ENCODE measurements at regions not wholly inside any gene's neighbourhood (a gene's known extent, or its start where the extent isn't known, plus 50 kb on each side); places are given as distances from the start of the nearest gene placed in this dataset.

GRCh38 chr10:130357226-130357625 is 221.0 kb downstream of the GLRX3 start:
- TF ChIP-seq CTCF (IDR thresholded peaks at IDR 0.05) = no peak
- TF ChIP-seq POLR2A (IDR thresholded peaks at IDR 0.05) = no peak
